GM19324 (cell line): ENCODE measurements at regions not wholly inside any gene's neighbourhood (a gene's known extent, or its start where the extent isn't known, plus 50 kb on each side); places are given as distances from the start of the nearest gene placed in this dataset.
"Not testable (repeated sequence)": the region's sequence is repeated elsewhere in the genome, so short reads cannot be mapped to it uniquely, and the experiment has no call there.

Experiments used
- ATAC-seq: cut with Tn5 transposase; IDR thresholded peaks from one replicate; pipeline ENCODE4 v1.9.1; 2021; ENCODE audit warnings: mild to moderate bottlenecking, moderate library complexity; ENCODE audit not compliant: unreplicated experiment, low FRiP score

- ATAC-seq = no peak
Measured at GRCh38 chrX:3820167-3820566, 106.7 kb upstream of the PRKX start.

- ATAC-seq = not testable (repeated sequence)
Measured at GRCh38 chrX:3817480-3817879, 104.0 kb upstream of the PRKX start.

GRCh38 chrX:3815896-3816664, 102.6 kb upstream of the PRKX start:
- ATAC-seq = no peak

- ATAC-seq = no peak
Measured at GRCh38 chrX:3811331-3812311, 98.2 kb upstream of the PRKX start.

GRCh38 chrX:3807906-3808305, 94.5 kb upstream of the PRKX start:
- no peak for ATAC-seq

GRCh38 chrX:3806630-3807029, 93.2 kb upstream of the PRKX start:
- ATAC-seq = no peak

GRCh38 chrX:3803713-3804112, 90.3 kb upstream of the PRKX start:
- no peak for ATAC-seq

- no peak for ATAC-seq
Measured at GRCh38 chrX:3803305-3803704, 89.9 kb upstream of the PRKX start.

GRCh38 chrX:3795411-3795810, 82.0 kb upstream of the PRKX start:
- not testable (repeated sequence) for ATAC-seq

- no peak for ATAC-seq
Measured at GRCh38 chrX:3791449-3791848, 78.0 kb upstream of the PRKX start.

- no peak for ATAC-seq
Measured at GRCh38 chrX:3788494-3789233, 75.2 kb upstream of the PRKX start.

GRCh38 chrX:3787856-3788255, 74.4 kb upstream of the PRKX start:
- ATAC-seq = no peak

- not testable (repeated sequence) for ATAC-seq
Measured at GRCh38 chrX:3785822-3786221, 72.4 kb upstream of the PRKX start.

GRCh38 chrX:3780564-3780963, 67.1 kb upstream of the PRKX start:
- ATAC-seq = no peak

- no peak for ATAC-seq
Measured at GRCh38 chrX:3779546-3779945, 66.1 kb upstream of the PRKX start.

GRCh38 chrX:3777416-3777815, 64.0 kb upstream of the PRKX start:
- ATAC-seq = no peak

- no peak for ATAC-seq
Measured at GRCh38 chrX:3771766-3772165, 58.3 kb upstream of the PRKX start.

GRCh38 chrX:3768881-3769280, 55.4 kb upstream of the PRKX start:
- no peak for ATAC-seq
